Suprapubic skin (tissue), 4 donors: ENCODE measurements at regions not wholly inside any gene's neighbourhood (a gene's known extent, or its start where the extent isn't known, plus 50 kb on each side); places are given as distances from the start of the nearest gene placed in this dataset.

ENCODE experiments used
- DNase-seq, 2 donors: peaks; one replicate each; pipeline ENCODE4 v3.0.0-alpha.2; 2019; ENCODE audit warnings: low spot score in 2 of 2
- H3K27ac ChIP-seq: fragments of 200-600 bp; sonication (generic); one replicate; pipeline ENCODE4 v1.5.1; 2019
- H3K27me3 ChIP-seq: fragments of 200-600 bp; sonication (generic); one replicate; pipeline ENCODE4 v1.5.1; 2019
- H3K36me3 ChIP-seq: fragments of 200-600 bp; sonication (generic); one replicate; pipeline ENCODE4 v1.5.1; 2019
- H3K4me1 ChIP-seq: fragments of 200-600 bp; sonication (generic); one replicate; pipeline ENCODE4 v1.5.1; 2019
- H3K4me3 ChIP-seq: fragments of 200-600 bp; sonication (generic); one replicate; pipeline ENCODE4 v1.5.1; 2019; ENCODE audit warnings: mild to moderate bottlenecking
- H3K9me3 ChIP-seq: fragments of 200-600 bp; sonication (generic); one replicate; pipeline ENCODE4 v1.5.1; 2019
- EP300 ChIP-seq: sonication (generic); formaldehyde crosslinking; IDR thresholded peaks from one replicate; pipeline ENCODE4 v1.6.1; 2017; ENCODE audit warnings: antibody characterized with exemption
- POLR2A ChIP-seq, 2 donors: fragments of 450-650 bp; IDR thresholded peaks; one replicate each; pipeline ENCODE4 v1.6.1; 2017; ENCODE audit warnings: antibody characterized with exemption in 2 of 2, mild to moderate bottlenecking in 2 of 2, moderate library complexity in 2 of 2
- POLR2AphosphoS5 ChIP-seq, 3 donors: sonication (generic); formaldehyde crosslinking; IDR thresholded peaks; one replicate each; pipeline ENCODE4 v1.6.1; 2017; ENCODE audit warnings: antibody characterized with exemption in 3 of 3
- WGBS: methylation state at CpG from one replicate; pipeline ENCODE4 v1.1.5; 2018; 5-methylcytosine and 5-hydroxymethylcytosine counted together
- TF ChIP-seq, protein P1 (sequence below), 2 donors: fragments of 200-600 bp in 1 of 2; fragments of 450-650 bp in 1 of 2; sonication (generic) in 1 of 2; IDR thresholded peaks; one replicate each; pipeline ENCODE4 v1.5.1; 2016 to 2019; ENCODE audit warnings: antibody characterized with exemption in 2 of 2, mild to moderate bottlenecking in 1 of 2, moderate library complexity in 1 of 2

DNA sequence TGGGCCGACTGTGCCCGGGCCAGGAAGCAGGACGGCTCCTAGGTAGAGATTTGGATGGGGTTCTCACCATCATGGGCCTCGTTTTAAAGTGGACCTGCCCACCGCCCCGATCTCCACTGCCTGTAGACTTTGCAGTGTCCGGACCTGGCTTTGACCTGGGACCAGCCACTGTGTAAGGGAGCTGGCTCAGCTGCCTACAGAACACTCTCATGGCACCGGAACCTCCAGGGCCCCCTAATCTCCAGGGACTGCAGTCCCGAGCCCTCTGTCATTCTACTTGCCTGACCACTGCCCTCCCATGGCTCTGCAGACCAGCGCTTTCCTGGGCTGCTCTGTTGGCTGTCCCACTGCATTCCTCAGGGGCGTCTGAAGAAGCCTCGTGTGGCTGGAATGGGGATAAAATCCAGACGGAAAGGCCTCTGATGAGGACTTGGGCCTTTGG is 120.8 kb downstream of the GLI2 start:
- Histone ChIP-seq H3K27ac (no peak overlapping the region), H3K9me3 (no peaks in the 10 kb centered on the region), H3K4me3 (no peak overlapping the region), H3K27me3 (no peaks in the 10 kb centered on the region), H3K36me3 (no peaks in the 10 kb centered on the region), H3K4me1 (peaks cover 34% of the 10 kb centered on the region)
- TF ChIP-seq, protein P1, sequence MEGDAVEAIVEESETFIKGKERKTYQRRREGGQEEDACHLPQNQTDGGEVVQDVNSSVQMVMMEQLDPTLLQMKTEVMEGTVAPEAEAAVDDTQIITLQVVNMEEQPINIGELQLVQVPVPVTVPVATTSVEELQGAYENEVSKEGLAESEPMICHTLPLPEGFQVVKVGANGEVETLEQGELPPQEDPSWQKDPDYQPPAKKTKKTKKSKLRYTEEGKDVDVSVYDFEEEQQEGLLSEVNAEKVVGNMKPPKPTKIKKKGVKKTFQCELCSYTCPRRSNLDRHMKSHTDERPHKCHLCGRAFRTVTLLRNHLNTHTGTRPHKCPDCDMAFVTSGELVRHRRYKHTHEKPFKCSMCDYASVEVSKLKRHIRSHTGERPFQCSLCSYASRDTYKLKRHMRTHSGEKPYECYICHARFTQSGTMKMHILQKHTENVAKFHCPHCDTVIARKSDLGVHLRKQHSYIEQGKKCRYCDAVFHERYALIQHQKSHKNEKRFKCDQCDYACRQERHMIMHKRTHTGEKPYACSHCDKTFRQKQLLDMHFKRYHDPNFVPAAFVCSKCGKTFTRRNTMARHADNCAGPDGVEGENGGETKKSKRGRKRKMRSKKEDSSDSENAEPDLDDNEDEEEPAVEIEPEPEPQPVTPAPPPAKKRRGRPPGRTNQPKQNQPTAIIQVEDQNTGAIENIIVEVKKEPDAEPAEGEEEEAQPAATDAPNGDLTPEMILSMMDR (IDR thresholded peaks at IDR 0.05): peak in 1 of 2 donors; percentile 23
- TF ChIP-seq POLR2A (IDR thresholded peaks at IDR 0.05): no peak
- 69% methylated on average over 9 of the region's 13 CpGs for WGBS
- peak in 1 of 2 donors; percentile 57 for DNase-seq

- H3K36me3 ChIP-seq: no peaks in the 10 kb centered on the region
- no peak overlapping the region for H3K27ac ChIP-seq
- H3K4me1 ChIP-seq: peaks cover 44% of the 10 kb centered on the region
- DNase-seq: peak in 1 of 2 donors; percentile 25
- 89% methylated on average over 4 of the region's 4 CpGs for WGBS
- TF ChIP-seq, protein P1 (IDR thresholded peaks at IDR 0.05): no peak
- no peak for TF ChIP-seq POLR2AphosphoS5 (IDR thresholded peaks at IDR 0.05)
- TF ChIP-seq EP300: no peak
- no peak for TF ChIP-seq POLR2A (IDR thresholded peaks at IDR 0.05)
- H3K27me3 ChIP-seq: no peaks in the 10 kb centered on the region
- no peaks in the 10 kb centered on the region for H3K9me3 ChIP-seq
- no peak overlapping the region for H3K4me3 ChIP-seq
Observed at GRCh38 chr2:120857422-120857821, 121.8 kb downstream of the GLI2 start.

- no peak overlapping the region for H3K4me3 ChIP-seq
- TF ChIP-seq, protein P1 (IDR thresholded peaks at IDR 0.05): no peak
- no peak for TF ChIP-seq EP300
- TF ChIP-seq POLR2AphosphoS5 (IDR thresholded peaks at IDR 0.05): no peak
- no peak for TF ChIP-seq POLR2A (IDR thresholded peaks at IDR 0.05)
- peak in 1 of 2 donors; percentile 40 for DNase-seq
- H3K4me1 ChIP-seq: peaks cover 48% of the 10 kb centered on the region
- no peak overlapping the region for H3K27ac ChIP-seq
- H3K36me3 ChIP-seq: no peaks in the 10 kb centered on the region
- no peaks in the 10 kb centered on the region for H3K27me3 ChIP-seq
- WGBS: 71% methylated on average over 7 of the region's 7 CpGs
- no peaks in the 10 kb centered on the region for H3K9me3 ChIP-seq
Observed at GRCh38 chr2:120857931-120858330, 122.3 kb downstream of the GLI2 start.

- WGBS: 65% methylated on average over 12 of the region's 12 CpGs
- peaks cover 54% of the 10 kb centered on the region for H3K4me1 ChIP-seq
- H3K27me3 ChIP-seq: no peaks in the 10 kb centered on the region
- DNase-seq: peak in 1 of 2 donors; percentile 57
- no peaks in the 10 kb centered on the region for H3K9me3 ChIP-seq
- no peak overlapping the region for H3K27ac ChIP-seq
- TF ChIP-seq, protein P1 (IDR thresholded peaks at IDR 0.05): no peak
- TF ChIP-seq POLR2A (IDR thresholded peaks at IDR 0.05): no peak
- no peak for TF ChIP-seq EP300
- no peak for TF ChIP-seq POLR2AphosphoS5 (IDR thresholded peaks at IDR 0.05)
- no peaks in the 10 kb centered on the region for H3K36me3 ChIP-seq
- no peak overlapping the region for H3K4me3 ChIP-seq
Observed at GRCh38 chr2:120858361-120859106, 122.9 kb downstream of the GLI2 start.

- DNase-seq: no peak
- TF ChIP-seq EP300 (no peak), POLR2AphosphoS5 (IDR thresholded peaks at IDR 0.05) (no peak), POLR2A (IDR thresholded peaks at IDR 0.05) (no peak)
- TF ChIP-seq, protein P1 (IDR thresholded peaks at IDR 0.05): no peak
- WGBS: 53% methylated on average over 4 of the region's 4 CpGs
- Histone ChIP-seq H3K27me3 (no peaks in the 10 kb centered on the region), H3K4me1 (peaks cover 60% of the 10 kb centered on the region), H3K36me3 (no peaks in the 10 kb centered on the region), H3K27ac (no peak overlapping the region), H3K9me3 (no peaks in the 10 kb centered on the region), H3K4me3 (no peak overlapping the region)
Observed at GRCh38 chr2:120859128-120859527, 123.5 kb downstream of the GLI2 start.
